ENCODE measurements at regions not wholly inside any gene's neighbourhood (a gene's known extent, or its start where the extent isn't known, plus 50 kb on each side); places are given as distances from the start of the nearest gene placed in this dataset.
"Not testable (repeated sequence)": the region's sequence is repeated elsewhere in the genome, so short reads cannot be mapped to it uniquely, and the experiment has no call there.

- TF ChIP-seq POLR2AphosphoS5, CTCF (IDR thresholded peaks at IDR 0.05): not testable (repeated sequence)
These were observed 76.7 kb upstream of the ZNF195 start for GRCh38 chr11:3455666-3456065.
